ENCODE measurements at regions not wholly inside any gene's neighbourhood (a gene's known extent, or its start where the extent isn't known, plus 50 kb on each side); places are given as distances from the start of the nearest gene placed in this dataset.

DNA sequence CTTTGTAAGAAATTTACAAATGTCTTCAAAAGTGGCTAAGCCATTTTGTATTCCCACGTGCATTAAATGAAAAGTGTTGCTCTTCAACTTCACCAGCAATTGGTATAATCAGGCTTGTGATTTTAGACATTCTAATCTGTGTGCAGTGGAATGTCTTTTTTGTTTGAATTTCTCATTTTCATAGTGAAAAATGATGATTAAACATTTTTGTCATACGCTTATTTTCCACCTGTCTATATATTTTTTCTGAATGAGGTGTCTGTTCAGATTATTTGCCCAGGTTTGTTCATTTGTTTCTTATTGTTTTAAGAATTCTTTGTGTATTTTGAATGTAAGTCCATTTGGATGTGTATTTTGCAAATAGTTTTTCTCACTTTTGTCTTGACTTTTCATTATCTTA, 558.1 kb downstream of the TENT5A start:
- Histone ChIP-seq H3K4me1 (ENCODE audit: control insufficient read depth, insufficient read depth, low read length) (no peaks in the 10 kb centered on the region), H3K9me3 (ENCODE audit: control insufficient read depth, insufficient read depth, low read depth, low read length) (no peaks in the 10 kb centered on the region), H3K27ac (ENCODE audit: extremely low read depth, low read depth, low read length) (no peak overlapping the region), H3K36me3 (ENCODE audit: control insufficient read depth in 2 of 2, insufficient read depth in 1 of 2, low read length in 2 of 2) (no peaks in the 10 kb centered on the region), H3K4me3 (ENCODE audit: low read depth, low read length) (no peak overlapping the region)
- ChIA-PET CTCF (no interaction called here), POLR2A (no interaction called here)
- TF ChIP-seq, protein P1, sequence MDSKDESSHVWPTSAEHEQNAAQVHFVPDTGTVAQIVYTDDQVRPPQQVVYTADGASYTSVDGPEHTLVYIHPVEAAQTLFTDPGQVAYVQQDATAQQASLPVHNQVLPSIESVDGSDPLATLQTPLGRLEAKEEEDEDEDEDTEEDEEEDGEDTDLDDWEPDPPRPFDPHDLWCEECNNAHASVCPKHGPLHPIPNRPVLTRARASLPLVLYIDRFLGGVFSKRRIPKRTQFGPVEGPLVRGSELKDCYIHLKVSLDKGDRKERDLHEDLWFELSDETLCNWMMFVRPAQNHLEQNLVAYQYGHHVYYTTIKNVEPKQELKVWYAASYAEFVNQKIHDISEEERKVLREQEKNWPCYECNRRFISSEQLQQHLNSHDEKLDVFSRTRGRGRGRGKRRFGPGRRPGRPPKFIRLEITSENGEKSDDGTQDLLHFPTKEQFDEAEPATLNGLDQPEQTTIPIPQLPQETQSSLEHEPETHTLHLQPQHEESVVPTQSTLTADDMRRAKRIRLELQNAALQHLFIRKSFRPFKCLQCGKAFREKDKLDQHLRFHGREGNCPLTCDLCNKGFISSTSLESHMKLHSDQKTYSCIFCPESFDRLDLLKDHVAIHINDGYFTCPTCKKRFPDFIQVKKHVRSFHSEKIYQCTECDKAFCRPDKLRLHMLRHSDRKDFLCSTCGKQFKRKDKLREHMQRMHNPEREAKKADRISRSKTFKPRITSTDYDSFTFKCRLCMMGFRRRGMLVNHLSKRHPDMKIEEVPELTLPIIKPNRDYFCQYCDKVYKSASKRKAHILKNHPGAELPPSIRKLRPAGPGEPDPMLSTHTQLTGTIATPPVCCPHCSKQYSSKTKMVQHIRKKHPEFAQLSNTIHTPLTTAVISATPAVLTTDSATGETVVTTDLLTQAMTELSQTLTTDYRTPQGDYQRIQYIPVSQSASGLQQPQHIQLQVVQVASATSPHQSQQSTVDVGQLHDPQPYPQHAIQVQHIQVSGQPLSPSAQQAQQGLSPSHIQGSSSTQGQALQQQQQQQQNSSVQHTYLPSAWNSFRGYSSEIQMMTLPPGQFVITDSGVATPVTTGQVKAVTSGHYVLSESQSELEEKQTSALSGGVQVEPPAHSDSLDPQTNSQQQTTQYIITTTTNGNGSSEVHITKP (tag by site-specific recombination; IDR thresholded peaks at IDR 0.05), result no peak
- no peak for TF ChIP-seq ZNF223 (tag by site-specific recombination; IDR thresholded peaks at IDR 0.05)
- TF ChIP-seq ZNF514 (tag by site-specific recombination; IDR thresholded peaks at IDR 0.05), result no peak
- no peak for TF ChIP-seq GFI1B (tag by site-specific recombination; IDR thresholded peaks at IDR 0.05)
- no peak for TF ChIP-seq ZNF561 (tag by site-specific recombination; IDR thresholded peaks at IDR 0.05; ENCODE audit: borderline replicate concordance)
- TF ChIP-seq ZNF555 (tag by site-specific recombination; conservative IDR thresholded peaks at IDR 0.05), result no peak
- TF ChIP-seq, protein P2, sequence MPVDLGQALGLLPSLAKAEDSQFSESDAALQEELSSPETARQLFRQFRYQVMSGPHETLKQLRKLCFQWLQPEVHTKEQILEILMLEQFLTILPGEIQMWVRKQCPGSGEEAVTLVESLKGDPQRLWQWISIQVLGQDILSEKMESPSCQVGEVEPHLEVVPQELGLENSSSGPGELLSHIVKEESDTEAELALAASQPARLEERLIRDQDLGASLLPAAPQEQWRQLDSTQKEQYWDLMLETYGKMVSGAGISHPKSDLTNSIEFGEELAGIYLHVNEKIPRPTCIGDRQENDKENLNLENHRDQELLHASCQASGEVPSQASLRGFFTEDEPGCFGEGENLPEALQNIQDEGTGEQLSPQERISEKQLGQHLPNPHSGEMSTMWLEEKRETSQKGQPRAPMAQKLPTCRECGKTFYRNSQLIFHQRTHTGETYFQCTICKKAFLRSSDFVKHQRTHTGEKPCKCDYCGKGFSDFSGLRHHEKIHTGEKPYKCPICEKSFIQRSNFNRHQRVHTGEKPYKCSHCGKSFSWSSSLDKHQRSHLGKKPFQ (tag by site-specific recombination; IDR thresholded peaks at IDR 0.05), result no peak
- no peak for TF ChIP-seq ZNF660 (tag by site-specific recombination; IDR thresholded peaks at IDR 0.05)
- TF ChIP-seq GLIS1 (tag by site-specific recombination; IDR thresholded peaks at IDR 0.05), result no peak
- no peak for TF ChIP-seq ZNF560 (tag by site-specific recombination; IDR thresholded peaks at IDR 0.05; ENCODE audit: borderline replicate concordance)
- TF ChIP-seq ZNF747 (tag by site-specific recombination; IDR thresholded peaks at IDR 0.05), result no peak
- no peak for TF ChIP-seq ZNF548 (tag by site-specific recombination; IDR thresholded peaks at IDR 0.05)
- no peak for TF ChIP-seq ZNF146 (tag by site-specific recombination; IDR thresholded peaks at IDR 0.05)
- no peak for TF ChIP-seq ZNF121 (tag by site-specific recombination; IDR thresholded peaks at IDR 0.05)
- no peak for TF ChIP-seq ZIC2 (tag by site-specific recombination; IDR thresholded peaks at IDR 0.05)

DNA sequence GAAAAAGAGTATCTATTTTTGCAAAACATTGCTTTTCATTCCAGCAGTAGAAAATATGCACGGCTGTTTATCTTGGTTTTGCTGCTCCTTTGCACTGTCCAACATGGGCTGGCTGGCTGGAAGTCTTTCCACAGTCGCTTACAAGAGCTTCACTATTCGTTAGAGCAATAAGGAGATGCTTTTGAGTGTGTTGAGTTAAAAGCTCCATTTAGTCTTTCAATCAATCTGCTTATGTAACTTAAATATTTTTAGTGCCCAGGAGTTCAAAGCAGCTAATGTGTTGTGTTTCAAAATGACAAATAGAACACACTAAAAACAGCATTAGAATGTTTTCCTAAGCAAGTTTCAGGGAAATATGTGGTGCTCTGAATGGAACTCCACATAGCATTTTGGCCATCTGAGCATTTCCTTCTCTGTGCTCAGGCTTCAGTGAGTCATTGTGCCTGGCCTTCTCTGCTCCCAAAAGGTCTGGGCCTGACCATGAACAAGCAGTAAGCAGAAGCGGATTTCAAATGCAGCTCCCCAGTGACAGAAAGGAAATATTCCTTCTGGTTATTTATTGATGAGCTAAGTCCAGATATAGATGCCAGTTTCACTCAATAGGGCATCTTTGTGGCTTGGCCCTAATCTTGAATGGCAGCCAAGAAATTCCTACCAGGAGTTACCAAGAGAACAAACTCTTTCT, 580.3 kb downstream of the TENT5A start:
- Histone ChIP-seq H3K27ac (ENCODE audit: extremely low read depth, low read depth, low read length) (no peak overlapping the region), H3K4me1 (ENCODE audit: control insufficient read depth, insufficient read depth, low read length) (no peaks in the 10 kb centered on the region), H3K36me3 (ENCODE audit: control insufficient read depth in 2 of 2, insufficient read depth in 1 of 2, low read length in 2 of 2) (no peaks in the 10 kb centered on the region), H3K9me3 (ENCODE audit: control insufficient read depth, insufficient read depth, low read depth, low read length) (no peaks in the 10 kb centered on the region), H3K4me3 (ENCODE audit: low read depth, low read length) (no peak overlapping the region)
- POLR2A ChIA-PET, result no interaction called here
- CTCF ChIA-PET, result interaction anchor here (0.6 kb wide), 1 partner anchor 545 kb away, joined by 4 read pairs; no protein-coding TSS in a partner anchor
- no peak for TF ChIP-seq ZNF571 (tag by site-specific recombination; IDR thresholded peaks at IDR 0.05)
- TF ChIP-seq ZNF548 (tag by site-specific recombination; IDR thresholded peaks at IDR 0.05), result no peak
- no peak for TF ChIP-seq ZNF214 (tag by site-specific recombination; IDR thresholded peaks at IDR 0.05; ENCODE audit: borderline replicate concordance)
- TF ChIP-seq, protein P3, sequence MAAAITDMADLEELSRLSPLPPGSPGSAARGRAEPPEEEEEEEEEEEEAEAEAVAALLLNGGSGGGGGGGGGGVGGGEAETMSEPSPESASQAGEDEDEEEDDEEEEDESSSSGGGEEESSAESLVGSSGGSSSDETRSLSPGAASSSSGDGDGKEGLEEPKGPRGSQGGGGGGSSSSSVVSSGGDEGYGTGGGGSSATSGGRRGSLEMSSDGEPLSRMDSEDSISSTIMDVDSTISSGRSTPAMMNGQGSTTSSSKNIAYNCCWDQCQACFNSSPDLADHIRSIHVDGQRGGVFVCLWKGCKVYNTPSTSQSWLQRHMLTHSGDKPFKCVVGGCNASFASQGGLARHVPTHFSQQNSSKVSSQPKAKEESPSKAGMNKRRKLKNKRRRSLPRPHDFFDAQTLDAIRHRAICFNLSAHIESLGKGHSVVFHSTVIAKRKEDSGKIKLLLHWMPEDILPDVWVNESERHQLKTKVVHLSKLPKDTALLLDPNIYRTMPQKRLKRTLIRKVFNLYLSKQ (tag by site-specific recombination; IDR thresholded peaks at IDR 0.05; ENCODE audit: borderline replicate concordance), result no peak
- no peak for TF ChIP-seq ZNF621 (tag by site-specific recombination; IDR thresholded peaks at IDR 0.05)
- no peak for TF ChIP-seq ZNF274 (IDR thresholded peaks at IDR 0.05; ENCODE audit: low read length)
- no peak for TF ChIP-seq ZNF274 (tag by site-specific recombination; IDR thresholded peaks at IDR 0.05; ENCODE audit: borderline replicate concordance)
- TF ChIP-seq, protein P4, sequence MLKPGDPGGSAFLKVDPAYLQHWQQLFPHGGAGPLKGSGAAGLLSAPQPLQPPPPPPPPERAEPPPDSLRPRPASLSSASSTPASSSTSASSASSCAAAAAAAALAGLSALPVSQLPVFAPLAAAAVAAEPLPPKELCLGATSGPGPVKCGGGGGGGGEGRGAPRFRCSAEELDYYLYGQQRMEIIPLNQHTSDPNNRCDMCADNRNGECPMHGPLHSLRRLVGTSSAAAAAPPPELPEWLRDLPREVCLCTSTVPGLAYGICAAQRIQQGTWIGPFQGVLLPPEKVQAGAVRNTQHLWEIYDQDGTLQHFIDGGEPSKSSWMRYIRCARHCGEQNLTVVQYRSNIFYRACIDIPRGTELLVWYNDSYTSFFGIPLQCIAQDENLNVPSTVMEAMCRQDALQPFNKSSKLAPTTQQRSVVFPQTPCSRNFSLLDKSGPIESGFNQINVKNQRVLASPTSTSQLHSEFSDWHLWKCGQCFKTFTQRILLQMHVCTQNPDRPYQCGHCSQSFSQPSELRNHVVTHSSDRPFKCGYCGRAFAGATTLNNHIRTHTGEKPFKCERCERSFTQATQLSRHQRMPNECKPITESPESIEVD (tag by site-specific recombination; IDR thresholded peaks at IDR 0.05), result no peak
- TF ChIP-seq, protein P5, sequence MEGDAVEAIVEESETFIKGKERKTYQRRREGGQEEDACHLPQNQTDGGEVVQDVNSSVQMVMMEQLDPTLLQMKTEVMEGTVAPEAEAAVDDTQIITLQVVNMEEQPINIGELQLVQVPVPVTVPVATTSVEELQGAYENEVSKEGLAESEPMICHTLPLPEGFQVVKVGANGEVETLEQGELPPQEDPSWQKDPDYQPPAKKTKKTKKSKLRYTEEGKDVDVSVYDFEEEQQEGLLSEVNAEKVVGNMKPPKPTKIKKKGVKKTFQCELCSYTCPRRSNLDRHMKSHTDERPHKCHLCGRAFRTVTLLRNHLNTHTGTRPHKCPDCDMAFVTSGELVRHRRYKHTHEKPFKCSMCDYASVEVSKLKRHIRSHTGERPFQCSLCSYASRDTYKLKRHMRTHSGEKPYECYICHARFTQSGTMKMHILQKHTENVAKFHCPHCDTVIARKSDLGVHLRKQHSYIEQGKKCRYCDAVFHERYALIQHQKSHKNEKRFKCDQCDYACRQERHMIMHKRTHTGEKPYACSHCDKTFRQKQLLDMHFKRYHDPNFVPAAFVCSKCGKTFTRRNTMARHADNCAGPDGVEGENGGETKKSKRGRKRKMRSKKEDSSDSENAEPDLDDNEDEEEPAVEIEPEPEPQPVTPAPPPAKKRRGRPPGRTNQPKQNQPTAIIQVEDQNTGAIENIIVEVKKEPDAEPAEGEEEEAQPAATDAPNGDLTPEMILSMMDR (tag by site-specific recombination; IDR thresholded peaks at IDR 0.05), result no peak
- TF ChIP-seq ZNF112 (tag by site-specific recombination; IDR thresholded peaks at IDR 0.05), result no peak
- no peak for TF ChIP-seq ZFP3 (tag by site-specific recombination; IDR thresholded peaks at IDR 0.05; ENCODE audit: low read depth)
- no peak for TF ChIP-seq ZFP41 (tag by site-specific recombination; IDR thresholded peaks at IDR 0.05; ENCODE audit: borderline replicate concordance)
